ENCODE measurements at regions not wholly inside any gene's neighbourhood (a gene's known extent, or its start where the extent isn't known, plus 50 kb on each side); places are given as distances from the start of the nearest gene placed in this dataset.

DNA sequence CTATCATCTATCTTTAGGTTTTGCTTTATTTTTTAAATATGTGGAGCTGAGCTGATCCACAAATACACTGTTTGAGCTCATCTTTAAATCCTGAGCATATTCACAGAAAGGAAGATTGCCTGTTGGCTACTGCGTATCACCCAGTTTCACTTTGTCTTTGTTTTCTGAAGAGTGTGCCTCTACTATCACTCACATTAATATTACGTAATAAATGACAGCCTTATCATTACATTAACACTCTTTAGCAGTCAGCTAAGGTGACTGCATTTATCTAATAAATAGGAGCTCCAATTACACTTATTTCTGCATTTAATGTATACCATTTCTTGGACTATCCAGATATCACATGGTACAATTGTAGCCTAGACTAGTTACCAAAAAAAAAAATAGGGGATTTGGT lies 511.7 kb downstream of the NR2F1-AS1 start:
- TF ChIP-seq POLR2AphosphoS5 (IDR thresholded peaks at IDR 0.05) (no peak), MXI1 (conservative IDR thresholded peaks at IDR 0.05; ENCODE audit: poor library complexity, severe bottlenecking) (no peak), EZH2 (IDR thresholded peaks at IDR 0.05; ENCODE audit: borderline replicate concordance, insufficient read depth, low read length, poor library complexity, severe bottlenecking) (no peak), RAD21 (conservative IDR thresholded peaks at IDR 0.05) (no peak), EP300 (conservative IDR thresholded peaks at IDR 0.05; ENCODE audit: poor library complexity, severe bottlenecking) (no peak), SMC3 (conservative IDR thresholded peaks at IDR 0.05; ENCODE audit: poor library complexity) (no peak)
- TF ChIP-seq, protein P1, sequence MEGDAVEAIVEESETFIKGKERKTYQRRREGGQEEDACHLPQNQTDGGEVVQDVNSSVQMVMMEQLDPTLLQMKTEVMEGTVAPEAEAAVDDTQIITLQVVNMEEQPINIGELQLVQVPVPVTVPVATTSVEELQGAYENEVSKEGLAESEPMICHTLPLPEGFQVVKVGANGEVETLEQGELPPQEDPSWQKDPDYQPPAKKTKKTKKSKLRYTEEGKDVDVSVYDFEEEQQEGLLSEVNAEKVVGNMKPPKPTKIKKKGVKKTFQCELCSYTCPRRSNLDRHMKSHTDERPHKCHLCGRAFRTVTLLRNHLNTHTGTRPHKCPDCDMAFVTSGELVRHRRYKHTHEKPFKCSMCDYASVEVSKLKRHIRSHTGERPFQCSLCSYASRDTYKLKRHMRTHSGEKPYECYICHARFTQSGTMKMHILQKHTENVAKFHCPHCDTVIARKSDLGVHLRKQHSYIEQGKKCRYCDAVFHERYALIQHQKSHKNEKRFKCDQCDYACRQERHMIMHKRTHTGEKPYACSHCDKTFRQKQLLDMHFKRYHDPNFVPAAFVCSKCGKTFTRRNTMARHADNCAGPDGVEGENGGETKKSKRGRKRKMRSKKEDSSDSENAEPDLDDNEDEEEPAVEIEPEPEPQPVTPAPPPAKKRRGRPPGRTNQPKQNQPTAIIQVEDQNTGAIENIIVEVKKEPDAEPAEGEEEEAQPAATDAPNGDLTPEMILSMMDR (IDR thresholded peaks at IDR 0.05; ENCODE audit: poor library complexity, severe bottlenecking), result no peak
- TF ChIP-seq, protein P2, sequence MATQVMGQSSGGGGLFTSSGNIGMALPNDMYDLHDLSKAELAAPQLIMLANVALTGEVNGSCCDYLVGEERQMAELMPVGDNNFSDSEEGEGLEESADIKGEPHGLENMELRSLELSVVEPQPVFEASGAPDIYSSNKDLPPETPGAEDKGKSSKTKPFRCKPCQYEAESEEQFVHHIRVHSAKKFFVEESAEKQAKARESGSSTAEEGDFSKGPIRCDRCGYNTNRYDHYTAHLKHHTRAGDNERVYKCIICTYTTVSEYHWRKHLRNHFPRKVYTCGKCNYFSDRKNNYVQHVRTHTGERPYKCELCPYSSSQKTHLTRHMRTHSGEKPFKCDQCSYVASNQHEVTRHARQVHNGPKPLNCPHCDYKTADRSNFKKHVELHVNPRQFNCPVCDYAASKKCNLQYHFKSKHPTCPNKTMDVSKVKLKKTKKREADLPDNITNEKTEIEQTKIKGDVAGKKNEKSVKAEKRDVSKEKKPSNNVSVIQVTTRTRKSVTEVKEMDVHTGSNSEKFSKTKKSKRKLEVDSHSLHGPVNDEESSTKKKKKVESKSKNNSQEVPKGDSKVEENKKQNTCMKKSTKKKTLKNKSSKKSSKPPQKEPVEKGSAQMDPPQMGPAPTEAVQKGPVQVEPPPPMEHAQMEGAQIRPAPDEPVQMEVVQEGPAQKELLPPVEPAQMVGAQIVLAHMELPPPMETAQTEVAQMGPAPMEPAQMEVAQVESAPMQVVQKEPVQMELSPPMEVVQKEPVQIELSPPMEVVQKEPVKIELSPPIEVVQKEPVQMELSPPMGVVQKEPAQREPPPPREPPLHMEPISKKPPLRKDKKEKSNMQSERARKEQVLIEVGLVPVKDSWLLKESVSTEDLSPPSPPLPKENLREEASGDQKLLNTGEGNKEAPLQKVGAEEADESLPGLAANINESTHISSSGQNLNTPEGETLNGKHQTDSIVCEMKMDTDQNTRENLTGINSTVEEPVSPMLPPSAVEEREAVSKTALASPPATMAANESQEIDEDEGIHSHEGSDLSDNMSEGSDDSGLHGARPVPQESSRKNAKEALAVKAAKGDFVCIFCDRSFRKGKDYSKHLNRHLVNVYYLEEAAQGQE (IDR thresholded peaks at IDR 0.05; ENCODE audit: borderline replicate concordance), result no peak
- Histone ChIP-seq H3F3A (ENCODE audit: insufficient read depth, low read length, poor library complexity, severe bottlenecking) (no peaks in the 10 kb centered on the region), H3K27ac (ENCODE audit: low read length) (no peak overlapping the region), H3K9ac (ENCODE audit: low read length) (no peak overlapping the region), H3K4me2 (ENCODE audit: low read length) (no peak overlapping the region), H4K20me1 (ENCODE audit: insufficient read depth) (no peaks in the 10 kb centered on the region), H3K27me3 (ENCODE audit: insufficient read depth, low read depth, low read length) (no peaks in the 10 kb centered on the region), H3K36me3 (ENCODE audit: insufficient read depth, low read length) (no peaks in the 10 kb centered on the region), H3K9me2 (ENCODE audit: insufficient read depth, low read length) (no peaks in the 10 kb centered on the region), H3K79me2 (replicated peaks; ENCODE audit: insufficient read depth, low read length) (no peaks in the 10 kb centered on the region), H3K9me3 (ENCODE audit: low read length) (no peaks in the 10 kb centered on the region), H3K4me3 (ENCODE audit: low read length) (no peak overlapping the region), H2AFZ (ENCODE audit: low read depth, low read length) (no peak overlapping the region)

DNA sequence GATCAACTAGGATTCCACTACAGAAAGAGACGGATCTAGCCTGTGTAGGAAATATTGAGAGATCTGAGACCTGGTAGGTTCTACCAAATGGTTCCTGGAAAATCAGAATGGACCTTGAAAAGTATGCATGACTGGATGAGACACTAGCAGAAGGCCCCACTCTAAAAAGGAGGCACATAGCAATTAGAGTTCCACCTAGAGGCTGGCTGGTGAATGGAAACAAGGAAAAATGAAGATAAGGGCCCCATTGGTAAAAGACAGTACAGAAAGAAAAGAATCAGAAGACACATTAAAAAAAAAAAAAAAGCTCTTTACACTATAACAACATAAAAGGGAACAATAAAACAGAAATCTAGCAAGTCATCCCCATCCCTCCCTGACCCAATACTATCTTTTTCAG lies 518.5 kb downstream of the NR2F1-AS1 start:
- TF ChIP-seq MXI1 (conservative IDR thresholded peaks at IDR 0.05; ENCODE audit: poor library complexity, severe bottlenecking) (no peak), TAF1 (IDR thresholded peaks at IDR 0.05; ENCODE audit: low read depth) (no peak), EZH2 (IDR thresholded peaks at IDR 0.05; ENCODE audit: borderline replicate concordance, insufficient read depth, low read length, poor library complexity, severe bottlenecking) (no peak), RAD21 (conservative IDR thresholded peaks at IDR 0.05) (no peak), SMC3 (conservative IDR thresholded peaks at IDR 0.05; ENCODE audit: poor library complexity) (no peak), POLR2AphosphoS5 (IDR thresholded peaks at IDR 0.05) (no peak), EP300 (conservative IDR thresholded peaks at IDR 0.05; ENCODE audit: poor library complexity, severe bottlenecking) (no peak)
- TF ChIP-seq, protein P1 (IDR thresholded peaks at IDR 0.05; ENCODE audit: poor library complexity, severe bottlenecking), result no peak
- TF ChIP-seq, protein P2 (IDR thresholded peaks at IDR 0.05; ENCODE audit: borderline replicate concordance), result no peak
- H3F3A ChIP-seq (ENCODE audit: insufficient read depth, low read length, poor library complexity, severe bottlenecking), result no peaks in the 10 kb centered on the region
- no peak overlapping the region for H3K4me3 ChIP-seq (ENCODE audit: low read length)
- no peaks in the 10 kb centered on the region for H3K79me2 ChIP-seq (replicated peaks; ENCODE audit: insufficient read depth, low read length)
- no peaks in the 10 kb centered on the region for H3K27me3 ChIP-seq (ENCODE audit: insufficient read depth, low read depth, low read length)
- no peak overlapping the region for H3K9ac ChIP-seq (ENCODE audit: low read length)
- H4K20me1 ChIP-seq (ENCODE audit: insufficient read depth), result no peaks in the 10 kb centered on the region
- H3K9me2 ChIP-seq (ENCODE audit: insufficient read depth, low read length), result no peaks in the 10 kb centered on the region
- no peak overlapping the region for H3K4me2 ChIP-seq (ENCODE audit: low read length)
- H2AFZ ChIP-seq (ENCODE audit: low read depth, low read length), result no peak overlapping the region
- no peaks in the 10 kb centered on the region for H3K36me3 ChIP-seq (ENCODE audit: insufficient read depth, low read length)
- H3K9me3 ChIP-seq (ENCODE audit: low read length), result no peaks in the 10 kb centered on the region
- no peak overlapping the region for H3K27ac ChIP-seq (ENCODE audit: low read length)
